ENCODE measurements at regions not wholly inside any gene's neighbourhood (a gene's known extent, or its start where the extent isn't known, plus 50 kb on each side); places are given as distances from the start of the nearest gene placed in this dataset.

GRCh38 chr3:18723206-18723810 is 298.2 kb upstream of the SATB1 start:
- Mint-ChIP-seq H3K27me3 (ENCODE audit: low read depth) (no peaks in the 10 kb centered on the region), H3K4me1 (ENCODE audit: low read depth) (peaks cover 77% of the 10 kb centered on the region), H3K9me3 (ENCODE audit: insufficient read depth) (peaks cover 4% of the 10 kb centered on the region), H3K4me3 (no peak overlapping the region), H3K27ac (peak overlapping the region; percentile 86), H3K36me3 (ENCODE audit: low read depth) (peaks cover 38% of the 10 kb centered on the region)
- DNase-seq (peak; percentile 20), ATAC-seq (no peak)
- ChIA-PET CTCF (interaction anchor here (1.2 to 4.9 kb wide), 4 partner anchors 7 to 277 kb away, joined by 3 to 54 read pairs (median 26); no protein-coding TSS in a partner anchor), POLR2A (interaction anchor here (3.8 kb wide), 1 partner anchor 8 kb away, joined by 37 read pairs; no protein-coding TSS in a partner anchor)

- H3K36me3 Mint-ChIP-seq (ENCODE audit: low read depth) = peaks cover 41% of the 10 kb centered on the region
- peaks cover 76% of the 10 kb centered on the region for H3K4me1 Mint-ChIP-seq (ENCODE audit: low read depth)
- ATAC-seq = no peak
- H3K27me3 Mint-ChIP-seq (ENCODE audit: low read depth) = no peaks in the 10 kb centered on the region
- ChIA-PET CTCF (interaction anchor here (1.0 to 1.6 kb wide), 6 partner anchors 9 to 161 kb away, joined by 3 to 5 read pairs (median 4); no protein-coding TSS in a partner anchor), POLR2A (interaction anchor here (1.4 to 2.6 kb wide), 3 partner anchors 18 to 276 kb away, joined by 3 to 8 read pairs (median 3); no protein-coding TSS in a partner anchor)
- no peak overlapping the region for H3K4me3 Mint-ChIP-seq
- H3K9me3 Mint-ChIP-seq (ENCODE audit: insufficient read depth) = peaks cover 4% of the 10 kb centered on the region
- no peak for DNase-seq
- H3K27ac Mint-ChIP-seq = no peak overlapping the region
Measured at GRCh38 chr3:18720543-18720942, 295.4 kb upstream of the SATB1 start.

DNA sequence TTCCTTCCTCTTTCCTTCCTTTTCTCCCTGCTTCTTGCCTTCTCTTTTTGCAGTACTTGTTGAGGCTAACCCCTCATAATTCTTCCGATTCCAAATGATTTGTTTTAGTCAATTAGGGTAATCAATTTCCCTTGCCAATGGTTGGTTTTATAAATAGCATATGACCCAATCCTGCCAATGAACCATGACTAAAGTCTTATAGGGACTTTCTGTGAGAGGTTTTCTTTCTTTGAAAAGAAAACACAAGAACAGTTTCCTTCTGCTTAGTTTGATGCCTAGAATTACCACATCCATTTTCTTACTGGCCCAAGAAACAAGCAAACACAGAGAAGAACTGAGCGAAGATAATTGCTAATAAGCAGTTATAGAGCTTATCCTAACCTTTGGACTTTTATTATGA is 292.5 kb upstream of the SATB1 start:
- H3K36me3 Mint-ChIP-seq (ENCODE audit: low read depth) = peaks cover 51% of the 10 kb centered on the region
- POLR2A ChIA-PET = interaction anchor here (1.1 to 9.5 kb wide), 10 partner anchors 8 to 293 kb away, joined by 3 to 213 read pairs (median 10); partner anchors contain the start of gene SATB1
- H3K27me3 Mint-ChIP-seq (ENCODE audit: low read depth) = no peaks in the 10 kb centered on the region
- ATAC-seq (peak; percentile 11), DNase-seq (no peak)
- peak overlapping the region; percentile 95 for H3K27ac Mint-ChIP-seq
- H3K9me3 Mint-ChIP-seq (ENCODE audit: insufficient read depth) = peaks cover 10% of the 10 kb centered on the region
- CTCF ChIA-PET = interaction anchor here (0.7 to 9.9 kb wide), 10 partner anchors 8 to 279 kb away, joined by 3 to 82 read pairs (median 6); no protein-coding TSS in a partner anchor
- peak overlapping the region; percentile 36 for H3K4me3 Mint-ChIP-seq
- H3K4me1 Mint-ChIP-seq (ENCODE audit: low read depth) = peaks cover 75% of the 10 kb centered on the region

- POLR2A ChIA-PET = interaction anchor here (1.1 to 9.5 kb wide), 14 partner anchors 9 to 292 kb away, joined by 3 to 213 read pairs (median 8); partner anchors contain the start of gene SATB1
- H3K36me3 Mint-ChIP-seq (ENCODE audit: low read depth) = peaks cover 51% of the 10 kb centered on the region
- CTCF ChIA-PET = interaction anchor here (0.6 to 9.9 kb wide), 14 partner anchors 9 to 278 kb away, joined by 3 to 82 read pairs (median 4); no protein-coding TSS in a partner anchor
- peaks cover 10% of the 10 kb centered on the region for H3K9me3 Mint-ChIP-seq (ENCODE audit: insufficient read depth)
- DNase-seq (no peak), ATAC-seq (no peak)
- H3K27ac Mint-ChIP-seq = peak overlapping the region; percentile 95
- H3K4me1 Mint-ChIP-seq (ENCODE audit: low read depth) = peaks cover 78% of the 10 kb centered on the region
- H3K4me3 Mint-ChIP-seq = peak overlapping the region; percentile 36
- H3K27me3 Mint-ChIP-seq (ENCODE audit: low read depth) = no peaks in the 10 kb centered on the region
Measured at GRCh38 chr3:18716821-18717220, 291.7 kb upstream of the SATB1 start.

DNA sequence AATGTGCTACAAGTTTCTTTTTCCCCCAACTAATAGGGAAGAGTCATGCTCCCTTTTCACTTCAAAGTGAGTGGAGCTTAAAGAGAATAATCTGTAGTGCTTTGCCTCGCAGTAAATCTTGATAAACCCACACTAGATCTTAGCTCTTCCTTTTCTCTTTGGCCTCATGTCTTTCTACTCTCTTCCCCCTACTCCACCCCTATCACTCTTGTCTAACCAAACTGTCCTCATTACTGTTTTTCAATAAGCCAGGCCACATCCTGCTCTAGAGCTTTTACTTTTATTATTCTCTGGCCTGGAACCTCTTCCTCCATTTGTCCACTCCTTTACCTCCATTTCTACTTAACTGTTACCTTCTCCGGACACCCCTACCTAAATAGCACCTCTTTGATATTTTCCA is 291.0 kb upstream of the SATB1 start:
- peaks cover 55% of the 10 kb centered on the region for H3K36me3 Mint-ChIP-seq (ENCODE audit: low read depth)
- H3K4me3 Mint-ChIP-seq = peak overlapping the region; percentile 1
- CTCF ChIA-PET = interaction anchor here (0.6 to 9.9 kb wide), 14 partner anchors 10 to 278 kb away, joined by 3 to 82 read pairs (median 4); no protein-coding TSS in a partner anchor
- POLR2A ChIA-PET = interaction anchor here (1.0 to 9.5 kb wide), 14 partner anchors 9 to 291 kb away, joined by 3 to 213 read pairs (median 8); partner anchors contain the start of gene SATB1
- peaks cover 10% of the 10 kb centered on the region for H3K9me3 Mint-ChIP-seq (ENCODE audit: insufficient read depth)
- DNase-seq (no peak), ATAC-seq (no peak)
- peak overlapping the region; percentile 95 for H3K27ac Mint-ChIP-seq
- peaks cover 82% of the 10 kb centered on the region for H3K4me1 Mint-ChIP-seq (ENCODE audit: low read depth)
- no peaks in the 10 kb centered on the region for H3K27me3 Mint-ChIP-seq (ENCODE audit: low read depth)

DNA sequence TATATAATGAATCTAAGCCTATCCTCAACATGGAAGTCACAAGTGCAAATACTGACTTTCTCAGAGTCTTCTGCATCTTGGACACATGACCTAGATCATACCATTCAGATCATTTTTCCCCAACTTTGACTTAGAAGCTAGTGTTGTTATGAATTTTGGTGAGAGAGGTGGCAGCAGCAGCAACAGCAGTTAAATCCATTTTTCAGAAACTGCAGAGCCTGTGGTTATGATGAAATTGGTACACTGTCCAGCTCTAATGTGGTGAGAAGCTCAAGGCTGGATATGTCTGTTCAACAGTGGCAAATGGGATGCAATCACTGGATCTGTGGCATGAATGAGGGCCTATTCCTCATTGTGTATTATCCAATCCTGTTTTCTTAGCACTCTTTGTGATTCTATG is 290.1 kb upstream of the SATB1 start:
- no peak for DNase-seq
- peaks cover 6% of the 10 kb centered on the region for H3K9me3 Mint-ChIP-seq (ENCODE audit: insufficient read depth)
- H3K4me1 Mint-ChIP-seq (ENCODE audit: low read depth) = peaks cover 77% of the 10 kb centered on the region
- peak overlapping the region; percentile 95 for H3K27ac Mint-ChIP-seq
- ATAC-seq = no peak
- ChIA-PET POLR2A (interaction anchor here (0.5 to 9.5 kb wide), 8 partner anchors 10 to 278 kb away, joined by 3 to 213 read pairs (median 24); no protein-coding TSS in a partner anchor), CTCF (interaction anchor here (1.0 to 9.9 kb wide), 10 partner anchors 11 to 745 kb away, joined by 3 to 82 read pairs (median 6); no protein-coding TSS in a partner anchor)
- peak overlapping the region; percentile 20 for H3K4me3 Mint-ChIP-seq
- H3K36me3 Mint-ChIP-seq (ENCODE audit: low read depth) = peaks cover 51% of the 10 kb centered on the region
- no peaks in the 10 kb centered on the region for H3K27me3 Mint-ChIP-seq (ENCODE audit: low read depth)

DNA sequence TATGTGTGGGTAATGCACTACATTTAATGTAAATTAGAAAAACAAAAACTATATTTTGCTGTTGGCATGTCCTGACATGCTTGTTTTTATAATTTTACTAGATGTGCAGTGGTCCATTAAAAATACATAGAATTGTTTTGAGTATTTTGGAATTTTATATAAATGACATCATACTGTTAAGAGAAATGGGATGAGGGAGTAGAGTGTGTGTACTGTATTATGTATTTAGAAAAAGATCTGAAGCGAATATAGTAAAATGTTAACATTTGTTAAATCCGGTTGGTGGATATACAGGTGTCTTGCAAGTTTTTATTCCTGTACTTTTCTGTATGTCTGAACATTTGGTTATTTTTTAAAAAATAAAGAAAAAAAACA is 288.4 kb upstream of the SATB1 start:
- peaks cover 52% of the 10 kb centered on the region for H3K36me3 Mint-ChIP-seq (ENCODE audit: low read depth)

GRCh38 chr3:18712713-18713576 is 287.8 kb upstream of the SATB1 start:
- H3K27me3 Mint-ChIP-seq (ENCODE audit: low read depth) = no peaks in the 10 kb centered on the region
- ChIA-PET POLR2A (interaction anchor here (0.6 to 9.5 kb wide), 21 partner anchors 8 to 1393 kb away, joined by 3 to 213 read pairs (median 4); no protein-coding TSS in a partner anchor), CTCF (interaction anchor here (1.0 to 9.9 kb wide), 14 partner anchors 12 to 334 kb away, joined by 3 to 58 read pairs (median 3); no protein-coding TSS in a partner anchor)
- peak; percentile 73 for ATAC-seq
- H3K27ac Mint-ChIP-seq = peak overlapping the region; percentile 89
- H3K9me3 Mint-ChIP-seq (ENCODE audit: insufficient read depth) = peaks cover 17% of the 10 kb centered on the region
- H3K36me3 Mint-ChIP-seq (ENCODE audit: low read depth) = peaks cover 52% of the 10 kb centered on the region
- H3K4me3 Mint-ChIP-seq = peak overlapping the region; percentile 42
- peaks cover 76% of the 10 kb centered on the region for H3K4me1 Mint-ChIP-seq (ENCODE audit: low read depth)
- DNase-seq = peak; percentile 64

More for the DNA sequence above, 288.4 kb upstream of the SATB1 start:
- ChIA-PET POLR2A (interaction anchor here (0.7 to 9.5 kb wide), 17 partner anchors 9 to 1392 kb away, joined by 3 to 213 read pairs (median 4); no protein-coding TSS in a partner anchor), CTCF (interaction anchor here (1.0 to 9.9 kb wide), 14 partner anchors 11 to 334 kb away, joined by 3 to 58 read pairs (median 3); no protein-coding TSS in a partner anchor)
- DNase-seq (no peak), ATAC-seq (no peak)
- Mint-ChIP-seq H3K27ac (peak overlapping the region; percentile 89), H3K27me3 (ENCODE audit: low read depth) (no peaks in the 10 kb centered on the region), H3K9me3 (ENCODE audit: insufficient read depth) (peaks cover 13% of the 10 kb centered on the region), H3K4me3 (peak overlapping the region; percentile 42), H3K4me1 (ENCODE audit: low read depth) (peaks cover 78% of the 10 kb centered on the region)

GRCh38 chr3:18704326-18704725 is 279.2 kb upstream of the SATB1 start:
- ATAC-seq = no peak
- Mint-ChIP-seq H3K9me3 (ENCODE audit: insufficient read depth) (peaks cover 41% of the 10 kb centered on the region), H3K27ac (peak overlapping the region; percentile 41), H3K4me1 (ENCODE audit: low read depth) (peaks cover 16% of the 10 kb centered on the region), H3K36me3 (ENCODE audit: low read depth) (peaks cover 49% of the 10 kb centered on the region), H3K4me3 (no peak overlapping the region), H3K27me3 (ENCODE audit: low read depth) (no peaks in the 10 kb centered on the region)
- ChIA-PET CTCF (interaction anchor here (0.8 to 1.8 kb wide), 8 partner anchors 8 to 369 kb away, joined by 3 to 12 read pairs (median 3); no protein-coding TSS in a partner anchor), POLR2A (interaction anchor here (1.6 kb wide), 1 partner anchor 9 kb away, joined by 4 read pairs; no protein-coding TSS in a partner anchor)
- DNase-seq = no peak

DNA sequence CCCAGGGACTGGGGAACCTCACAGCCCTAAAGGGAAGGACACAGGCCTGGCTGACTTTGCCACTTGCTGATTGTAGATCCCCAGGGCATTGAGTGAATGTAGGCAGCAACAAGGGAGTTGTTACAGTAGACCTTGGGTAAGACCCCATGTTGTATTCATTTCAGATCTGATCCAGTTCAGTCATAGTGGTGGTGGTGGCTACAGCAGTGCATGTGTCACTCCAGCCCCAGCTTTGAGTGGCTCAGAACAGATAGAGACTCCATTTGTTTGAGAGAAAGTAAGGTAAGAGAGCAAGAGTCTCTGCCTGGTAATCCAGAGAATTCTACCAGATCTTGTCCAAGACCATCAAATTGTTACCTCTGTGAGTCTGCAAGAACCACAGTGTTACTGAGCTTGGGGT is 278.7 kb upstream of the SATB1 start:
- no peak overlapping the region for H3K4me3 Mint-ChIP-seq
- H3K27ac Mint-ChIP-seq = peak overlapping the region; percentile 41
- DNase-seq (no peak), ATAC-seq (no peak)
- CTCF ChIA-PET = interaction anchor here (0.8 to 1.8 kb wide), 5 partner anchors 54 to 368 kb away, joined by 3 to 12 read pairs (median 5); no protein-coding TSS in a partner anchor
- H3K9me3 Mint-ChIP-seq (ENCODE audit: insufficient read depth) = peaks cover 44% of the 10 kb centered on the region
- POLR2A ChIA-PET = interaction anchor here (1.6 kb wide), 1 partner anchor 9 kb away, joined by 4 read pairs; no protein-coding TSS in a partner anchor
- peaks cover 48% of the 10 kb centered on the region for H3K36me3 Mint-ChIP-seq (ENCODE audit: low read depth)
- H3K4me1 Mint-ChIP-seq (ENCODE audit: low read depth) = peaks cover 12% of the 10 kb centered on the region
- H3K27me3 Mint-ChIP-seq (ENCODE audit: low read depth) = no peaks in the 10 kb centered on the region

All from activated CD8-positive, alpha-beta T cell treated with anti-CD3 and anti-CD28 coated beads, Interleukin-2, amount 10 ng/mL, durations not matched to agents 7 days and 5 days (primary cell).